ENCODE measurements at regions not wholly inside any gene's neighbourhood (a gene's known extent, or its start where the extent isn't known, plus 50 kb on each side); places are given as distances from the start of the nearest gene placed in this dataset.
"Not testable (repeated sequence)": the region's sequence is repeated elsewhere in the genome, so short reads cannot be mapped to it uniquely, and the experiment has no call there.

DNA sequence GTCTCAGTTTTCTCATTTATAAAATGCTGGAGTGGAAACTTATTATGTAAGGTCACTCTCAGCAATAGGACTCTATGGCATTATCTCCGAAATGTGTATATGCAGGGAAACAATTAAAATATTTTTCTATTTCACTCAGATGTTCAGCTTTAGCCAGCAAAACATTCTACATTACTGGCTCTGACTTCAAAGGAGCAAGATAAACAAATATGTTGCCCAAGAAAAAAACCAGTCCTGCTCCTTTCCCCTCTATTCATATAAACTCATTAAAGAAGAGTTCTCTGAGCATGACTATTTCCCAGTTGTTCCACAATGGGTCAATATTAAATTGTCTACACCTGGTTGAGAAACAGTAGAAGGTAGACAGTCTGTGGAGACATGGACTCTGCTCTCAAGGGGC lies 155.0 kb downstream of the NPR3 start:
- peaks cover 8% of the 10 kb centered on the region for H3K9me3 Mint-ChIP-seq
- H3K27me3 ChIP-seq (ENCODE audit: control insufficient read depth in 1 of 2, insufficient read depth in 2 of 2, low read length in 2 of 2) = no peaks in the 10 kb centered on the region
- ChIA-PET POLR2A (no interaction called here), CTCF (no interaction called here)
- ATAC-seq (ENCODE audit: poor library complexity) (no peak), DNase-seq (no peak)
- H3K36me3 ChIP-seq (ENCODE audit: insufficient read depth, low read length) = no peaks in the 10 kb centered on the region
- H3K27me3 Mint-ChIP-seq = no peaks in the 10 kb centered on the region
- no peaks in the 10 kb centered on the region for H3K4me1 ChIP-seq (ENCODE audit: insufficient read depth, low read length)
- H3K9me3 ChIP-seq (ENCODE audit: control insufficient read depth in 1 of 2, insufficient read depth in 1 of 2, low read length in 2 of 2) = peaks cover 4% of the 10 kb centered on the region in 2 experiments
- no peak overlapping the region for H3K4me3 Mint-ChIP-seq
- H3K36me3 Mint-ChIP-seq (ENCODE audit: low read depth) = no peaks in the 10 kb centered on the region
- no peak overlapping the region for H3K4me3 ChIP-seq (ENCODE audit: low read length)
- H3K27ac ChIP-seq (ENCODE audit: low read depth in 1 of 2, low read length in 2 of 2) = no peak overlapping the region
- no peak overlapping the region for H3K27ac Mint-ChIP-seq
- TF ChIP-seq, protein P1, sequence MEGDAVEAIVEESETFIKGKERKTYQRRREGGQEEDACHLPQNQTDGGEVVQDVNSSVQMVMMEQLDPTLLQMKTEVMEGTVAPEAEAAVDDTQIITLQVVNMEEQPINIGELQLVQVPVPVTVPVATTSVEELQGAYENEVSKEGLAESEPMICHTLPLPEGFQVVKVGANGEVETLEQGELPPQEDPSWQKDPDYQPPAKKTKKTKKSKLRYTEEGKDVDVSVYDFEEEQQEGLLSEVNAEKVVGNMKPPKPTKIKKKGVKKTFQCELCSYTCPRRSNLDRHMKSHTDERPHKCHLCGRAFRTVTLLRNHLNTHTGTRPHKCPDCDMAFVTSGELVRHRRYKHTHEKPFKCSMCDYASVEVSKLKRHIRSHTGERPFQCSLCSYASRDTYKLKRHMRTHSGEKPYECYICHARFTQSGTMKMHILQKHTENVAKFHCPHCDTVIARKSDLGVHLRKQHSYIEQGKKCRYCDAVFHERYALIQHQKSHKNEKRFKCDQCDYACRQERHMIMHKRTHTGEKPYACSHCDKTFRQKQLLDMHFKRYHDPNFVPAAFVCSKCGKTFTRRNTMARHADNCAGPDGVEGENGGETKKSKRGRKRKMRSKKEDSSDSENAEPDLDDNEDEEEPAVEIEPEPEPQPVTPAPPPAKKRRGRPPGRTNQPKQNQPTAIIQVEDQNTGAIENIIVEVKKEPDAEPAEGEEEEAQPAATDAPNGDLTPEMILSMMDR (IDR thresholded peaks at IDR 0.05) = no peak
- no peaks in the 10 kb centered on the region for H3K4me1 Mint-ChIP-seq (ENCODE audit: low read depth)
- intact Hi-C loops (cut with DNase I, micrococcal nuclease) = no loop called here

DNA sequence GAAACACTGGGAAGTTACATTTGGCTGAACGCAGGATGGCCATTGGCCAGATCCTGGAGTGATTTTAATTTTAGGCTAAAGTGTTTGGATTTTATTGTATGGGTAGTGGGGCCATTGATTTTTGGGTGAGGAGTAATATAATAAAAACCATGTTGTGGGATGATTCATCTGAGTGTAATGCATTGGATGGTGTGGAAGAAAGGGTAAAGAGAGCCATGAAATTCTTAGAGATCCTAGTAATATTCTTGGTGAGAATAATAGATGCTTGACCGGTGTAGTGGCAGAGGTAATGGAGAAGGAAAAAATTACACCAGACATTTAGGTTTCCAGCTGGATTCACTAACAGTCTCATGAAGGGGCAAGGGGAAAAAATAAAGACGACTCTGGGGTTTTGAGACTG lies 158.1 kb downstream of the NPR3 start:
- Mint-ChIP-seq H3K36me3 (ENCODE audit: low read depth) (no peaks in the 10 kb centered on the region), H3K9me3 (peaks cover 19% of the 10 kb centered on the region), H3K27ac (no peak overlapping the region), H3K27me3 (no peaks in the 10 kb centered on the region), H3K4me3 (no peak overlapping the region), H3K4me1 (ENCODE audit: low read depth) (no peaks in the 10 kb centered on the region)
- TF ChIP-seq, protein P1 (IDR thresholded peaks at IDR 0.05) = no peak
- H3K36me3 ChIP-seq (ENCODE audit: insufficient read depth, low read length) = no peaks in the 10 kb centered on the region
- H3K27me3 ChIP-seq (ENCODE audit: control insufficient read depth in 1 of 2, insufficient read depth in 2 of 2, low read length in 2 of 2) = no peaks in the 10 kb centered on the region
- ATAC-seq (ENCODE audit: poor library complexity) = no peak
- no peaks in the 10 kb centered on the region for H3K4me1 ChIP-seq (ENCODE audit: insufficient read depth, low read length)
- H3K4me3 ChIP-seq (ENCODE audit: low read length) = no peak overlapping the region
- ChIA-PET CTCF (no interaction called here), POLR2A (no interaction called here)
- DNase-seq = no peak
- intact Hi-C loops (cut with DNase I, micrococcal nuclease) = no loop called here
- H3K27ac ChIP-seq (ENCODE audit: low read depth in 1 of 2, low read length in 2 of 2) = no peak overlapping the region
- H3K9me3 ChIP-seq (ENCODE audit: control insufficient read depth in 1 of 2, insufficient read depth in 1 of 2, low read length in 2 of 2) = peaks cover 4 to 10% of the 10 kb centered on the region in 2 experiments

DNA sequence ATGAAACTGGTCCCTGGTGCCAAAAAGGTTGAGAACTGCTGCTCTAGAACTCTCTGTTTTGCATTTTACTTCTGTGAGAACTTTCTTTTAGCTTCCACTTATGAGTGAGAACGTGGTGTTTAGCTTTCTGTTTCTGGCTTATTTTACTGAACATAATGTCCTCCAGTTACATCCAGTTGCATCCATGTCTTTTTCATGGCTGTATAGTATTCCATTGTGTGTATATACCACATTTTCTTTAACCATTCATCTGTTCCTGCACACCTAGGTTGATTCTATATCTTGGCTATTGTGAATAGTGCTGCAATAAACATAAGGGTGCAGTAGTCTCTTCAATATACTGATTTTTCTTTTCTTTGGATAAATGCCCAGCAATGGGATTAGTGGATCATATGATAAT lies 165.7 kb downstream of the NPR3 start:
- H3K9me3 ChIP-seq (ENCODE audit: control insufficient read depth in 1 of 2, insufficient read depth in 1 of 2, low read length in 2 of 2) = peaks cover 4 to 6% of the 10 kb centered on the region in 2 experiments
- ATAC-seq (ENCODE audit: poor library complexity) (no peak), DNase-seq (no peak)
- ChIA-PET POLR2A (no interaction called here), CTCF (no interaction called here)
- peaks cover 26% of the 10 kb centered on the region for H3K9me3 Mint-ChIP-seq
- TF ChIP-seq, protein P1 (IDR thresholded peaks at IDR 0.05) = no peak
- no peaks in the 10 kb centered on the region for H3K4me1 Mint-ChIP-seq (ENCODE audit: low read depth)
- no peaks in the 10 kb centered on the region for H3K36me3 ChIP-seq (ENCODE audit: insufficient read depth, low read length)
- no peaks in the 10 kb centered on the region for H3K36me3 Mint-ChIP-seq (ENCODE audit: low read depth)
- no peak overlapping the region for H3K4me3 ChIP-seq (ENCODE audit: low read length)
- H3K27ac Mint-ChIP-seq = no peak overlapping the region
- H3K27me3 Mint-ChIP-seq = no peaks in the 10 kb centered on the region
- H3K4me1 ChIP-seq (ENCODE audit: insufficient read depth, low read length) = no peaks in the 10 kb centered on the region
- no peak overlapping the region for H3K4me3 Mint-ChIP-seq
- H3K27ac ChIP-seq (ENCODE audit: low read depth in 1 of 2, low read length in 2 of 2) = no peak overlapping the region
- no peaks in the 10 kb centered on the region for H3K27me3 ChIP-seq (ENCODE audit: control insufficient read depth in 1 of 2, insufficient read depth in 2 of 2, low read length in 2 of 2)
- intact Hi-C loops (cut with DNase I, micrococcal nuclease) = no loop called here

DNA sequence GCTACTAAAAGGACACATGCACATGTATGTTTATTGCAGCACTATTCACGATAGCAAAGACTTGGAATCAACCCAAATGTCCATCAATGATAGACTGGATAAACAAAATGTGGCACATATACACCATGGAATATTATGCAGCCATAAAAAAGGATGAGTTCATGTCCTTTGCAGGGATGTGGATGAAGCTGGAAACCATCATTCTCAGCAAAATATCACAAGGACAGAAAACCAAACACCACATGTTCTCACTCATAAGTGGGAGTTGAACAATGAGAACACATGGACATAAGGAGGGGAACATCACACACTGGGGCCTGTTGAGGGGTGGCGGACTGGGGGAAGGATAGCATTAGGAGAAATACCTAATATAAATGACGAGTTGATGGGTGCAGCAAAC lies 168.2 kb downstream of the NPR3 start:
- H3K4me1 Mint-ChIP-seq (ENCODE audit: low read depth); H3K4me1 ChIP-seq (ENCODE audit: insufficient read depth, low read length); intact Hi-C loops (cut with DNase I, micrococcal nuclease); H3K4me3 ChIP-seq (ENCODE audit: low read length); H3K36me3 Mint-ChIP-seq (ENCODE audit: low read depth); CTCF ChIA-PET; H3K27ac ChIP-seq (ENCODE audit: low read depth in 1 of 2, low read length in 2 of 2); H3K27me3 Mint-ChIP-seq; POLR2A ChIA-PET; H3K36me3 ChIP-seq (ENCODE audit: insufficient read depth, low read length); ATAC-seq (ENCODE audit: poor library complexity); H3K27me3 ChIP-seq (ENCODE audit: control insufficient read depth in 1 of 2, insufficient read depth in 2 of 2, low read length in 2 of 2); H3K4me3 Mint-ChIP-seq; DNase-seq; H3K27ac Mint-ChIP-seq: not testable (repeated sequence)
- peaks cover 19% of the 10 kb centered on the region for H3K9me3 Mint-ChIP-seq
- H3K9me3 ChIP-seq (ENCODE audit: control insufficient read depth in 1 of 2, insufficient read depth in 1 of 2, low read length in 2 of 2) = peaks cover 4 to 10% of the 10 kb centered on the region in 2 experiments
